GM23338 (cell line): ENCODE measurements at regions not wholly inside any gene's neighbourhood (a gene's known extent, or its start where the extent isn't known, plus 50 kb on each side); places are given as distances from the start of the nearest gene placed in this dataset.

Source experiments
- CTCF ChIP-seq, 2 experiments: fragments of 200-600 bp in 1 of 2; sonication (generic) in 1 of 2; conservative IDR thresholded peaks; 2 replicates each; pipeline versions ENCODE4 v1.5.1 to v1.6.1; 2016 to 2017; ENCODE audit warnings: antibody characterized with exemption in 2 of 2, low read depth in 2 of 2, mild to moderate bottlenecking in 2 of 2, moderate library complexity in 1 of 2
- EZH2 ChIP-seq: fragments of 200-600 bp; sonication (generic); IDR thresholded peaks from one replicate; pipeline ENCODE4 v1.8.0; 2017; ENCODE audit warnings: antibody characterized with exemption, mild to moderate bottlenecking, low read depth; ENCODE audit not compliant: unreplicated experiment
- POLR2AphosphoS5 ChIP-seq: IDR thresholded peaks from 2 replicates; pipeline ENCODE4 v1.6.1; 2016; ENCODE audit warnings: antibody characterized with exemption, low read depth

- TF ChIP-seq CTCF (conservative IDR thresholded peaks at IDR 0.05; ENCODE audit: low read depth in 2 of 2), result no peak
- no peak for TF ChIP-seq EZH2
- no peak for TF ChIP-seq POLR2AphosphoS5
These were observed 515.3 kb upstream of the ARX start for GRCh38 chrX:25531096-25531495.
